ENCODE measurements at regions not wholly inside any gene's neighbourhood (a gene's known extent, or its start where the extent isn't known, plus 50 kb on each side); places are given as distances from the start of the nearest gene placed in this dataset.

- TF ChIP-seq POLR2AphosphoS5 (IDR thresholded peaks at IDR 0.05; ENCODE audit: low read depth, low read length) (no peak), TAF1 (IDR thresholded peaks at IDR 0.05; ENCODE audit: borderline replicate concordance, insufficient read depth, low read length) (no peak), FOXP2 (optimal IDR thresholded peaks at IDR 0.05; ENCODE audit: borderline replicate concordance, extremely low read depth, extremely low read length, insufficient read depth) (no peak)
Measured at GRCh38 chr6:113172531-113172966, 684.6 kb upstream of the MARCKS start.
